Lower leg skin (tissue), 3 donors: ENCODE measurements at regions not wholly inside any gene's neighbourhood (a gene's known extent, or its start where the extent isn't known, plus 50 kb on each side); places are given as distances from the start of the nearest gene placed in this dataset.

Experiments used
- POLR2A ChIP-seq, 2 donors: fragments of 450-650 bp; IDR thresholded peaks; one replicate each; pipeline ENCODE4 v1.6.1; 2016 to 2017; ENCODE audit warnings: antibody characterized with exemption in 2 of 2, mild to moderate bottlenecking in 1 of 2, moderate library complexity in 1 of 2
- TF ChIP-seq, protein P1 (sequence below), 3 donors: fragments of 450-650 bp; IDR thresholded peaks; one replicate each; pipeline ENCODE4 v1.5.1; 2016; ENCODE audit warnings: antibody characterized with exemption in 3 of 3, mild to moderate bottlenecking in 3 of 3, moderate library complexity in 2 of 3

DNA sequence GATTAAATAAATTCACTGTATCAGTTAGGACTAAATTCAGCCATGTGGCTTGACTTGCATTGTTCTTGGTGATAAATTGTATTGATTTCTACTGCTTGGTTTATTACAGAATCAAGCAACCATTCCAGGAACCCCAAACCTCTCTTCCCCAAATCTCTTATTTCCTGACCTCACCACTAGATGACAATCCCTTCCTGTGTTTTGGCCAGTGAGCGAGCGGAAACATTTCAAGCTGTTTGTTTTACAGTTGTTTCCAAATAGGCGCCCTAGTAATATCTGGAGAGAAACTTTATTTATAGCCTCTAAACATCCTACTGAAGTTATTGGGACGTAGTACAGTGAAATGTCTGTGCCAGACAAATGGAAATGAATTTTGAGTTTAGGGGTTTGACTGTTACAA is 161.1 kb downstream of the SNAPC1 start:
- TF ChIP-seq, protein P1, sequence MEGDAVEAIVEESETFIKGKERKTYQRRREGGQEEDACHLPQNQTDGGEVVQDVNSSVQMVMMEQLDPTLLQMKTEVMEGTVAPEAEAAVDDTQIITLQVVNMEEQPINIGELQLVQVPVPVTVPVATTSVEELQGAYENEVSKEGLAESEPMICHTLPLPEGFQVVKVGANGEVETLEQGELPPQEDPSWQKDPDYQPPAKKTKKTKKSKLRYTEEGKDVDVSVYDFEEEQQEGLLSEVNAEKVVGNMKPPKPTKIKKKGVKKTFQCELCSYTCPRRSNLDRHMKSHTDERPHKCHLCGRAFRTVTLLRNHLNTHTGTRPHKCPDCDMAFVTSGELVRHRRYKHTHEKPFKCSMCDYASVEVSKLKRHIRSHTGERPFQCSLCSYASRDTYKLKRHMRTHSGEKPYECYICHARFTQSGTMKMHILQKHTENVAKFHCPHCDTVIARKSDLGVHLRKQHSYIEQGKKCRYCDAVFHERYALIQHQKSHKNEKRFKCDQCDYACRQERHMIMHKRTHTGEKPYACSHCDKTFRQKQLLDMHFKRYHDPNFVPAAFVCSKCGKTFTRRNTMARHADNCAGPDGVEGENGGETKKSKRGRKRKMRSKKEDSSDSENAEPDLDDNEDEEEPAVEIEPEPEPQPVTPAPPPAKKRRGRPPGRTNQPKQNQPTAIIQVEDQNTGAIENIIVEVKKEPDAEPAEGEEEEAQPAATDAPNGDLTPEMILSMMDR (IDR thresholded peaks at IDR 0.05): no peak
- no peak for TF ChIP-seq POLR2A (IDR thresholded peaks at IDR 0.05)
